Stimulated activated CD4-positive, alpha-beta T cell treated with anti-CD3 and anti-CD28 coated beads, Interleukin-4, amount 100 ng/mL, for 48 hours (primary cell): ENCODE measurements at regions not wholly inside any gene's neighbourhood (a gene's known extent, or its start where the extent isn't known, plus 50 kb on each side); places are given as distances from the start of the nearest gene placed in this dataset.

Experiments
- DNase-seq, 2 donors: peaks; one replicate each; pipeline ENCODE4 v3.0.0-alpha.2; 2020; ENCODE audit warnings: low read depth in 2 of 2

GRCh38 chr17:77854759-77855745 is 103.5 kb upstream of the TNRC6C start:
- DNase-seq: no peak

DNA sequence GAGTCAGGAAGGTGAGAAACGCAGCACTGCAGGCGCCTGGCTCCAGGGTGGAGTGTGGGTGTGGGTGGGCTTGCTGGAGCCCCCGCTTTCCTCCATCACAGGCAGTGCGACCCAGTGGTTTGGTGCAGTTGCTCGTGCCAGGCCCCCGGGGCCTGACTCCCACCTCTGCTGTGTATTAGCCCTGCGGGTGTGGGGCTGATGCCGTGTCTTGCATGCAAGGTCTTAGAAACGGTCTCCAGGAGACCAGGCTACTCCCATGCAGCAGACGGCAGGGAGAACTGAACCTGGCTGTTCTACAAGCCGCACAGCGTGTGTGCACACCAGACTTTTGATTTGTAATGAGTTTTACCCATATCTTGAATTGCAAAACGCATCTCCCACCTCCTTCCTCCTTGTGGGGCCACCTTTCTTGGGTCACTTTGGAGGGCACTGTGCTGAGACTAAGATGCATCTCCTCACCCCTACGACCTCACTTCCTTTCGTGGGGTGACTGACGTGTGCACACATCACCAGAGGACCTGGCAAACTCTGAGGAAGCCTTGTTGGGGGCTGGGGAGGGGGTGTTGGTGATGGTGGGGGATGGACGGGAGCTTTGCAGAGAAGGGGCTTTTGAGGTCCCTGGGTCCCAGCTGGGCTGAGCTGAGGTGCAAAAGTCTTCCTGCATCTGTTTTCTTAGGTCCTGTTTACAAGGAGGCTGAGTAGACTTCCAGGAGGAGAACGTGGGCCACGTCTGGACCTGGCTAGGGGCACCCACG is 101.8 kb upstream of the TNRC6C start:
- DNase-seq: no peak

- DNase-seq: no peak
Observed at GRCh38 chr17:77857306-77857555, 101.3 kb upstream of the TNRC6C start.

DNA sequence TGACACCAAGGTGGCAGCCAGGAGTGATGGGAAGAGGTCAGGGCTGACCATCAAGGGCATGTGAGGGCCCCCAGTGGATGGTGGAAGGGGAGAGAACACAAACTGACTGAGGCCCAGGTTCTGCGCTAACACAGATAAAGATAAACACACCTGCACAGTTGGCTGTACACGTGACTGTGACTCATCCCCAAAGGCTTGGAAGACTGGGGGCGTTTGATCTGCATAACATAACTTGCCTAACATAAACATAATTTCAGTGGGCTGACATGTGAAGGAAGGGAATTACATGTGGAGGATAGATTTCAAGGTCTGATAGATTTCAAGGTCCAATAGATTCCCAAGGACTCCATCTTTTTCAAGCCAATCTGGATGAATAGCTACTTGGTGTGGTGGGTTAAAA is 100.9 kb upstream of the TNRC6C start:
- DNase-seq: no peak

DNA sequence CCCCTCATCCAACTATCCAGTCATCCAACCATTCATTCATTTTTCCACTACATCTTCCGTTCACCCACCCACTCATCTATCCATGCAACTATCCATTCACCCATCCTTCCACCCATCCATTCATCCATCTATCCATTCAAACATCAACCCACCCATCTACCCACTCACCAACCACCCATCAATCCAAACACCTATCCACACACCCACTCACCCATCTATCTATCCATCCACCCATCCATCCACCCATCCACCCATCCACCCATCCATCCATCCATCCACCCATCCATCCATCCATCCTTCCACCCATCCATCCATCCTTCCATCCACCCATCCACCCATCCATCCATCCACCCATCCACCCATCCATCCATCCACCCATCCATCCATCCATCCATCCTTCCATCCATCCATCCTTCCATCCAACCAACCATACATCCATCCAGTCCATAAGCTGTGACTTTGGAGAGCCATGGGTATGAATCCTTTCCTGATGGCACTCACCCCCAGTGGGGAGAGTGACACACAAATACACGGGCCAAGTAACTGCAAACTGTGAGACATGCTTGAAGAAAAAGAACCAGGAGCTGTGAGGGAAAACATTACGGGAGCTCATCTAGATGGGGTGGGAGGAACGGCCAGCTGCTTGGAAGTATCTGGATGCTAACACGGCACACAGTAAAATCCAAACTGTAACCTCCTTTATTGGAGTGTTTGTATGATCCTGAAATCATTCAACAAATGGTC is 100.0 kb upstream of the TNRC6C start:
- no peak for DNase-seq

DNA sequence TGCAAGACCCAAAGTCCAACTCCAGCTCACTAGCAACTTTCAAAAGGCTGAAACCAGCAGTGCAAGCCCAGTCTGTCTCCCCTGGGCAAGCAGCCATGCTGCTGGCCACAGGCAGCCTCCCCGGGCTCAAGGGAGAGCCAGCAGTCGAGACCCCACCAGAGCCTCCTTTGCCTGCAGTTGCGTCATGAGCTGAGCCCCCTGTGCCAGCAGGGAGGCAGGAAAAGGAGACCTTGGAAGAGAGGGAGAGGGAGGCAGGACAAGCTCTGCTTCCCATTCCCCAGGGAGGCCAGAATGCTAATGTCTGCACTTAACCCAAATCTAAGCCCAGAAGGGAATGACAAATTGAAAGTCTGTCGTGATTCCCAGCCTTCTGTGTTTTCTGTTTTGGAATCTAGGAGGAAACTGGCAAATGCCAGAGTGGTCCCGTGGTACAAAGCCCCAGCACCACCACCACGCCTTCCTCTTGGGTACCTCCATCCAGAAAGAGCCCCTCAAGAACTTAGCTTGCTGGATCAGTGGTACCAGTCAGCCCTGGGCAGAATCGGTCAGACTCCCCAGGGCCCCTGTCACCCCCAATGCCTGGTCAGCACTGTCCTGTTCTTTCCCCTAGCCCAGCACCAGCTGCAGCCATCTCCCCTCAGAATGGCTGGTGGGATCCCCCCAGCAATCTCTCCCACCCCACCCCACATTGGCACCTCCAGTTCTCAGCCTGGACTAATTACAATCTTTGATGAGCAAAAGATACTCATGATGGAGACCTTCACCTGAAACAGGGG is 99.3 kb upstream of the TNRC6C start:
- no peak for DNase-seq

DNA sequence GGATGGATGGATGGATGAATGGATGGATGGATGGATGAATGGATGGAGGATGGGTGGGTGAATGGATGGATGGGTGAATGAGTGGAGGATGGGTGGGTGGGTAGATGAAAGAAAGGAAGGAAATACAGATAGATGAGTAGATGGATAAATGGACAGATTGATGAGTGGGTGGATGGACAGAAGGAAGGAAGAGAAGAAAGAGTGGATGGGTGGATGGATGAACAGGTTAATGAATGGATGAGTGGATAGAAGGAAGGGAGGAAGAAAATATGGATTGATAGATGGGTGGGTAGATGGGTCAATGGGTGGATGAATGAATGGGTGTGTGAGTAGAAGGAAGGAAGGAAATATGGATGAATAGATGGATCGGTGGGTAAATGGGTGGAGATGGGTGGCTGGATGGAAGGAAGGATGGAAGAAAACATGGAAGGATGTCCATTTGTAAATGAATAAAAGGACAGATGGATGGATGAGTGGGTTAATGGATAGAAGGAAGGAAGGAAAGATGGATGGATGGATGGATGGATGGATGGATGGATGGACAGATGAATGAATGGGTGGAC is 97.3 kb upstream of the TNRC6C start:
- DNase-seq: no peak

DNA sequence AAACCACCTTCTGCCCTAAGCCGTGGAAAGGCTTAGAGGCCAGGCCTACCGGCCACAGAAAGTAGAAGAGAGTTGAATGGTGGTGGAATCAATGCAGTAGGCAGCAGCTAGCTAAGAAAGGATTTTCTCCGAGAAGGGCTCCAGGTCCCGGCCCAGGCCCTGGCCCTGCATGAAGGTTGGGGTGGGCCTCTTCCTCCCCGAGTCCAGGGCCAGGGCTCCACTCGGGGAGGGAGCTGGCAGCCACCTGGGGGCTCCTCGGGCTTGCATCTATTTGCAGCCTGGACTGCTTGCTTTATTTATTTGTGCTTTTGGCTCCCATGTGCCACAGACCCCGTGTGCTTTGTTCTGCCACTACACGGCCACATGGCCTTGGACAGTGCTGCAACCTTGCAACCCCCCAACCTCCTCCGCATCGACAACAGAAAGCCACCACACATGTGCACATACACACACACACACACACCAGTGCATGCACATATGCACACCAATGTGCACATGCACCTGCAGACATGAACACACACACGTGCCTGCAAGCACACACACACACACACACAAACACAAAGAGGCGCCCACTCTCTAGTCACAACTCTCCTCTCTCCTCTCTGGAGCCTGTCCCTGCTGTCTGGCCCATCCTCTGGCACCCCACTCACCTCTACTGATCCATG is 96.4 kb upstream of the TNRC6C start:
- DNase-seq: no peak

- no peak for DNase-seq
Observed at GRCh38 chr17:77862890-77863813, 95.4 kb upstream of the TNRC6C start.

- no peak for DNase-seq
Observed at GRCh38 chr17:77863814-77864161, 94.7 kb upstream of the TNRC6C start.

DNA sequence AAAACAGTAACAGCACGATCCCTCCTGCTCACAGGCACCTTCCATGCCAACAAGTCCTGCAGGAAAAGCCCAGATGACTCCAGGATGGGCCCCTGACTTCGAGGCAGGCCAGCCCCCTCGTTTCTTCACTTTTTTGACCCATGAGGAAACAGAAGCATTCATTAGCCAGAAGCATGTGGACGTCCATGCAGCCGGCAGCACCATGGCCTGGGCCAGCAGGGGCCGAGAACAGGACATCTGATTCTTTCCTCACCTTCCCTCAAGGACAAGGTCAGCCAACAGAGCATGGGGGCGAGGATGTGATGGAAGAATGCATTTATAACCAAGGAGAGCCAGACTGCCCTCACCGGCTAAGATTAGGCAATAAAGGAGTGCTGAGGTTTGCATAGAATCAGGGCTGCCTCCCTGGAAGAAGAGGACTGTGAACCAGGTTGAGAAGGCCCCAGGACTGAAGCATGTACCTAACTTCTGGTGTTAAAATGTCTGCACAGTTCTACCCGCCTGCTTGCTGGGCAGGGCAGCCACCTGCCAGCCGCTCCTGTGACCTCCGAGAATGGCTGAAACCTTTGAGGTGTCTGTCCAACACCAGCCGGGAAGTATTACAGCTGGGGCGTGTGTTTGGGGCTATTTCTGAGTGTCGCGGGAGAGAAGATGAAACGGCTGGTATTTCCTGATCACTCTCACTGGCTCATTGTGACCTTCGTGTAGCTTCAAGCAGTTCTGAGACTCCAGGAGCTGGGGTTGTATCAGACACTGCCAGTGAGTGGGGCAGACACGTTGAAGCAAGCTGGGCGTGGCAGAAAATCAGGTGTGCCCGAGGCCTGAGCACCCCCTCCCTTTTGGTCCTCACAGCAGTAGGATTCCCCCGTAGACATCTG is 94.0 kb upstream of the TNRC6C start:
- no peak for DNase-seq

DNA sequence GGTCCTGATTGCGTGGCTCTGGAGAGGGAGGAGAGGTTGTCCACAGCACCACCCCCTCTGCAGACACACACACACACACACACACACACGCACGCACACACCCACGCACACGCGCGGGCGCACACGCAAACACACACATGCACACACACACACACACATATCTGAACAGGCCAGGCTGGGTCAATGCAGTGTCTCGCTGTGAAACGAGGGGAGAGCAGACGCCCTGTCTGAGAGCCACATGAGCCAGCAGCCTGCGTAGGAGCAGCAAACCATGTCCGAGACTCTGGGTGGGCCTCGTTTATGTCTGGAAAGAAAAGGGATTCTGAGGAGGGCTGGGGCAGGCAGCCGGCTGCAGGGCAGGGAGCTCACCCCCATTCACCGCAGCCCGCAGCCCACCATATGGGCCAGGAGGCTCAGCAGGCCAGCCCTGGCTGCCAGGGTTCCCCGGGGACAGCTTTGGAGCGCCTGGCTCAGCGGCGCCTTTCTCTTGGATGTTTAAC is 93.3 kb upstream of the TNRC6C start:
- DNase-seq: no peak

DNA sequence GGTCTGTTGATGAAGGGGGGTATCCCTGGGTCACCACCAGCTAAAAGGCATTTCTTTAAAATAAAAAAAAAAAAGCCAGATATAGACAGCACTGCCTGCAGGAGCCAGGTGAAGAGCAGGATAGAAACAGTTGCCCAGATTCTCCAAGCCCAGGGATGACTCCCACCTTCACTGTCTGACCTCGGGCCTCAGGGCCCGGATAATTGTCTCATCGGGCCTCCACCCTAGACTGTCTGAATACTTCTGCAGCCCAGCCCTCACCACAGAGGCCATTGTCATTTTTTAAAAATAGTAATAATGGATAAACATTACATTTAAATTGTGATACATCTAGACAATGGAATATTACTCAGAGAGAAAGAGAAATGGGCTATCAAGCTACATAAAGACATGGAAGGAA is 92.8 kb upstream of the TNRC6C start:
- DNase-seq: no peak

- DNase-seq: no peak
Observed at GRCh38 chr17:77867308-77867781, 91.2 kb upstream of the TNRC6C start.

DNA sequence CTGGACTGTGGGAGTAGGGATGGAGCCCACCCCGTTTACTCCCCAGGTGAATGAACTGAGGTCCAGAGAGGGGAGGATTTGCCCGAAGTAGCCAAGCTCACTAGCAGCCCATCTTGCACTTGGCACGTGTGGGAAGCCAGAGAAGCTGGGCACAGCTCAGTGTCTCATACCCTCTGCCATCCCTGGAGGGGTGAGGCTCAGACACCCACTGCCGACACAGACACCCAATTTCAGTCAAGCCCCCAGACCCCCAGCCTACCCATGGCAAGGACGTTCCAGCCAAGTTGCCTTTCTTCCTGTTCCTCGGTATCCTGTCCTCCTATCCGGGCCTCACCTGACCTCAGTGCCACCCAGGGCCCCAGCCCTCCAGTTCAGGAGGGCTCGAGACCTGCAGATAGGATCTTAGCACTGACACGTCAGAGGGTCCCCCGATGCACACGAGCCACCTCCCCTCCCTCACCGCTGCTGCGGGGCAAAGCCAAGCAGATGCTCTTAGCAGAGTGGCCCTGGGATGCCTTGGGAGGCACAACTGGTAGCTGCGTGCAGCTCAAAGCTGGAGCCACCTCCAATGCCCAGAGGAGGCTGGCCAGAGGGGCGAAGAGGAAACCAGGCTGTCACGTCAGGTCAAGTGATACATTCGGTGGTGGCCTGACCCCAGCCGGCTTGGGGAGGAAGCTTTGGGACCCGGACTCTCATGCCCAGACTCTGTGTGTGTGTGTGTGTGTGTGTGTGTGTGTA is 90.4 kb upstream of the TNRC6C start:
- no peak for DNase-seq

DNA sequence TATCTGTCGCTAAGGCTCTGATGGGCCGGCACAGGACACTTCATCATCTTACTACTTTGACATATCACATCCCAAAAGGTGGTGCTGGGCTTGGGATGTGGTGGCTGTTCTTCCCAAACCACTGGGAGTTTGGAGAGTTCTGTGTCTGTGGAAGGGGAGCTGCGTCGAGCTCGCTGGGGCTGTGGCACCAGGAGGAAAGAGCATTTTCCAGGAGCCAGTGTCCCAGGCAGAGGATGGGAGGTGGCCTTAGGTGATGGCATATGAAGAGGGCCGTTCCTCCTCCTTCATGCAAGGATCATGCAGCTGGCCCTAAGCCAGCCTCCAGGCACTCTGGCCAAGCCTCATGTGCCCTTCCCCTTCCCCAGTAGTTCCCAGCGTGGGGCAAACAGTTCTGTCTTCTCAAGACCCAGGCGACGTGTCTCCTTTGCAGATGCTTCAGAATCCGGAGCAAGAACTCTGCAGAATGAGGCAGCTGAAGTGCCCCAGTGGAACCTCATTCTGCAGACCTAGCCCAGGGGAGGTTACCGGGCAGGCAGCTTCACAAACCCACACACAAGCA is 89.4 kb upstream of the TNRC6C start:
- no peak for DNase-seq

- DNase-seq: no peak
Observed at GRCh38 chr17:77869665-77870132, 88.8 kb upstream of the TNRC6C start.
